Hematopoietic multipotent progenitor cell treated with erythropoietin and hydrocortisone succinate and interleukin-3 and kit ligand, for 4 days (in vitro differentiated cells): ENCODE measurements at regions not wholly inside any gene's neighbourhood (a gene's known extent, or its start where the extent isn't known, plus 50 kb on each side); places are given as distances from the start of the nearest gene placed in this dataset.

Experiments
- DNase-seq: peaks from one replicate; pipeline ENCODE4 v3.0.0-alpha.2; 2015

GRCh38 chr6:74875193-74875592 is 330.7 kb downstream of the COL12A1 start:
- DNase-seq, result no peak

- DNase-seq, result no peak
Measured at GRCh38 chr6:74872754-74873476, 332.9 kb downstream of the COL12A1 start.

- DNase-seq, result no peak
Measured at GRCh38 chr6:74871757-74872156, 334.1 kb downstream of the COL12A1 start.

GRCh38 chr6:74870403-74870802 is 335.4 kb downstream of the COL12A1 start:
- no peak for DNase-seq

- DNase-seq, result no peak
Measured at GRCh38 chr6:74867291-74867690, 338.6 kb downstream of the COL12A1 start.

GRCh38 chr6:74863968-74864367 is 341.9 kb downstream of the COL12A1 start:
- no peak for DNase-seq

GRCh38 chr6:74860456-74860855 is 345.4 kb downstream of the COL12A1 start:
- DNase-seq, result no peak

- no peak for DNase-seq
Measured at GRCh38 chr6:74857157-74857556, 348.7 kb downstream of the COL12A1 start.

GRCh38 chr6:74853991-74854390 is 351.9 kb downstream of the COL12A1 start:
- DNase-seq, result no peak

- DNase-seq, result no peak
Measured at GRCh38 chr6:74851596-74851995, 354.3 kb downstream of the COL12A1 start.

- no peak for DNase-seq
Measured at GRCh38 chr6:74840953-74841352, 364.9 kb downstream of the COL12A1 start.

GRCh38 chr6:74834967-74835366 is 370.9 kb downstream of the COL12A1 start:
- no peak for DNase-seq

- no peak for DNase-seq
Measured at GRCh38 chr6:74826263-74826662, 379.6 kb downstream of the COL12A1 start.

- DNase-seq, result no peak
Measured at GRCh38 chr6:74814440-74814839, 391.4 kb downstream of the COL12A1 start.

- no peak for DNase-seq
Measured at GRCh38 chr6:74807674-74808073, 398.2 kb downstream of the COL12A1 start.

GRCh38 chr6:74805916-74806696 is 399.7 kb downstream of the COL12A1 start:
- no peak for DNase-seq

- peak; percentile 21 for DNase-seq
Measured at GRCh38 chr6:74798302-74798701, 407.6 kb downstream of the COL12A1 start.

- DNase-seq, result no peak
Measured at GRCh38 chr6:74785236-74785635, 420.6 kb downstream of the COL12A1 start.

GRCh38 chr6:74782346-74782745 is 423.5 kb downstream of the COL12A1 start:
- DNase-seq, result no peak

- DNase-seq, result no peak
Measured at GRCh38 chr6:74780831-74781230, 425.0 kb downstream of the COL12A1 start.

- no peak for DNase-seq
Measured at GRCh38 chr6:74768738-74769137, 437.1 kb downstream of the COL12A1 start.

GRCh38 chr6:74768120-74768519 is 437.7 kb downstream of the COL12A1 start:
- DNase-seq, result no peak

- no peak for DNase-seq
Measured at GRCh38 chr6:74765486-74765885, 440.4 kb downstream of the COL12A1 start.

- DNase-seq, result no peak
Measured at GRCh38 chr6:74764486-74764885, 441.4 kb downstream of the COL12A1 start.
